OCI-LY1 (cell line): ENCODE measurements at regions not wholly inside any gene's neighbourhood (a gene's known extent, or its start where the extent isn't known, plus 50 kb on each side); places are given as distances from the start of the nearest gene placed in this dataset.
"Not testable (repeated sequence)": the region's sequence is repeated elsewhere in the genome, so short reads cannot be mapped to it uniquely, and the experiment has no call there.

Source experiments
- H2AFZ ChIP-seq: fragments of 200-600 bp; sonication (generic), shearing (Covaris generic); 2 replicates; pipeline ENCODE4 v1.6.0; 2014; ENCODE audit warnings: antibody characterized with exemption, mild to moderate bottlenecking, low read length
- H3F3A ChIP-seq: fragments of 200-600 bp; sonication (generic), shearing (Covaris generic); 2 replicates; pipeline ENCODE4 v1.6.0; 2014; ENCODE audit warnings: mild to moderate bottlenecking, antibody characterized with exemption, low read length, moderate library complexity; ENCODE audit not compliant: insufficient read depth
- H3K27ac ChIP-seq: fragments of 200-600 bp; sonication (generic); 2 replicates; pipeline ENCODE4 v1.5.1; 2014; ENCODE audit warnings: low read length, mixed run types, mild to moderate bottlenecking, low read depth; ENCODE audit not compliant: poor library complexity, severe bottlenecking
- H3K27me3 ChIP-seq: fragments of 200-600 bp; sonication (generic); 2 replicates; pipeline ENCODE4 v1.6.0; 2014; ENCODE audit warnings: antibody characterized with exemption, mild to moderate bottlenecking, low read length, moderate library complexity; ENCODE audit not compliant: insufficient read depth
- H3K36me3 ChIP-seq: fragments of 200-600 bp; sonication (generic); 2 replicates; pipeline ENCODE4 v1.6.1; 2014; ENCODE audit warnings: mild to moderate bottlenecking, antibody characterized with exemption, low read length, moderate library complexity, mixed read lengths; ENCODE audit not compliant: insufficient read depth
- H3K4me1 ChIP-seq: fragments of 200-600 bp; sonication (generic); 2 replicates; pipeline ENCODE4 v1.5.1; 2014; ENCODE audit warnings: mild to moderate bottlenecking, low read length, moderate library complexity; ENCODE audit not compliant: insufficient read depth, severe bottlenecking
- H3K4me2 ChIP-seq: fragments of 200-600 bp; sonication (generic), shearing (Covaris generic); 2 replicates; pipeline ENCODE4 v1.6.1; 2014; ENCODE audit warnings: low read length
- H3K4me3 ChIP-seq: fragments of 200-600 bp; sonication (generic); 2 replicates; pipeline ENCODE4 v1.5.1; 2014; ENCODE audit warnings: low read length, low read depth, mild to moderate bottlenecking, mixed read lengths; ENCODE audit not compliant: poor library complexity, severe bottlenecking
- H3K79me2 ChIP-seq: fragments of 200-600 bp; shearing (Covaris generic); 2 replicates; pipeline ENCODE4 v1.6.1; 2016; ENCODE audit warnings: mixed run types, low read length, mixed read lengths; ENCODE audit not compliant: insufficient read depth
- H3K9ac ChIP-seq: fragments of 200-600 bp; sonication (generic), shearing (Covaris generic); 2 replicates; pipeline ENCODE4 v1.6.1; 2014; ENCODE audit warnings: mild to moderate bottlenecking, low read length, mixed read lengths
- H3K9me2 ChIP-seq: fragments of 200-600 bp; sonication (generic), shearing (Covaris generic); 2 replicates; pipeline ENCODE4 v1.6.1; 2014; ENCODE audit warnings: low read depth, mild to moderate bottlenecking, low read length, mixed read lengths
- H3K9me3 ChIP-seq: fragments of 200-600 bp; shearing (Covaris generic); 2 replicates; pipeline ENCODE4 v1.6.1; 2014; ENCODE audit warnings: low read length, mixed read lengths
- H4K20me1 ChIP-seq: fragments of 200-600 bp; sonication (generic), shearing (Covaris generic); 2 replicates; pipeline ENCODE4 v1.6.0; 2016; ENCODE audit warnings: mild to moderate bottlenecking, low read length; ENCODE audit not compliant: insufficient read depth
- EZH2 ChIP-seq: fragments of 200-600 bp; sonication (generic), shearing (Covaris generic); IDR thresholded peaks from 2 replicates; pipeline ENCODE4 v1.8.0; 2017; ENCODE audit warnings: borderline replicate concordance, mixed run types, mild to moderate bottlenecking, antibody characterized with exemption, low read length, moderate library complexity, mixed read lengths
- TF ChIP-seq, protein P1 (sequence below): fragments of 200-600 bp; sonication (generic), shearing (Covaris generic); IDR thresholded peaks from 2 replicates; pipeline ENCODE4 v1.5.1; 2017; ENCODE audit warnings: mild to moderate bottlenecking, antibody characterized with exemption, low read length, moderate library complexity, mixed read lengths

DNA sequence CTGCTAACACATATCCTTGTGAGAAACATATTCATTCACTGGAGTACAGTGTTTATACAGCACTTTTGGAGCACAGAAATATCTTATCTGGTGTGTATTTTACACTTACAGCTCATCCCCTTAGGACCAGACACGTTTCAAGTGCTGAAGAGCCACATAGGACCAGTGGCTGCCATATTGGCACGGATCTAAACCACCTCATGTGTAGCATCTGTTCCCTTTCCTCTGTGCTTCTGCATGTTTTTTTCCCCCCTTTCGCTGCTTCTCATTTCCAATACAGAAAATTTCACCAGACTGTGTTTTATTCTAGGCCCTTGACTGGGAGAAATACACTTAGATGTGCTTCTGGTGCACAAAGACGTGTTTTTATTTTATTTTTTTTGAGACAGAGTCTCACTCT is 69.7 kb upstream of the RBMX start:
- Histone ChIP-seq H3K27ac (no peak overlapping the region), H3K79me2 (no peaks in the 10 kb centered on the region), H3F3A (no peaks in the 10 kb centered on the region), H2AFZ (no peak overlapping the region), H3K9ac (no peak overlapping the region), H3K4me1 (no peaks in the 10 kb centered on the region), H3K36me3 (no peaks in the 10 kb centered on the region), H3K9me3 (no peaks in the 10 kb centered on the region), H3K9me2 (no peaks in the 10 kb centered on the region), H3K4me2 (no peak overlapping the region), H3K27me3 (no peaks in the 10 kb centered on the region), H4K20me1 (no peaks in the 10 kb centered on the region), H3K4me3 (no peak overlapping the region)
- TF ChIP-seq, protein P1, sequence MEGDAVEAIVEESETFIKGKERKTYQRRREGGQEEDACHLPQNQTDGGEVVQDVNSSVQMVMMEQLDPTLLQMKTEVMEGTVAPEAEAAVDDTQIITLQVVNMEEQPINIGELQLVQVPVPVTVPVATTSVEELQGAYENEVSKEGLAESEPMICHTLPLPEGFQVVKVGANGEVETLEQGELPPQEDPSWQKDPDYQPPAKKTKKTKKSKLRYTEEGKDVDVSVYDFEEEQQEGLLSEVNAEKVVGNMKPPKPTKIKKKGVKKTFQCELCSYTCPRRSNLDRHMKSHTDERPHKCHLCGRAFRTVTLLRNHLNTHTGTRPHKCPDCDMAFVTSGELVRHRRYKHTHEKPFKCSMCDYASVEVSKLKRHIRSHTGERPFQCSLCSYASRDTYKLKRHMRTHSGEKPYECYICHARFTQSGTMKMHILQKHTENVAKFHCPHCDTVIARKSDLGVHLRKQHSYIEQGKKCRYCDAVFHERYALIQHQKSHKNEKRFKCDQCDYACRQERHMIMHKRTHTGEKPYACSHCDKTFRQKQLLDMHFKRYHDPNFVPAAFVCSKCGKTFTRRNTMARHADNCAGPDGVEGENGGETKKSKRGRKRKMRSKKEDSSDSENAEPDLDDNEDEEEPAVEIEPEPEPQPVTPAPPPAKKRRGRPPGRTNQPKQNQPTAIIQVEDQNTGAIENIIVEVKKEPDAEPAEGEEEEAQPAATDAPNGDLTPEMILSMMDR, result no peak
- no peak for TF ChIP-seq EZH2

- no peak overlapping the region for H3K4me3 ChIP-seq
- no peaks in the 10 kb centered on the region for H4K20me1 ChIP-seq
- no peak overlapping the region for H3K4me2 ChIP-seq
- no peaks in the 10 kb centered on the region for H3K27me3 ChIP-seq
- H3K9me3 ChIP-seq, result no peaks in the 10 kb centered on the region
- H3F3A ChIP-seq, result no peaks in the 10 kb centered on the region
- no peak overlapping the region for H3K9ac ChIP-seq
- H3K36me3 ChIP-seq, result no peaks in the 10 kb centered on the region
- H3K9me2 ChIP-seq, result no peaks in the 10 kb centered on the region
- TF ChIP-seq, protein P1, result no peak
- no peak for TF ChIP-seq EZH2
- no peaks in the 10 kb centered on the region for H3K79me2 ChIP-seq
- H3K4me1 ChIP-seq, result no peaks in the 10 kb centered on the region
- no peak overlapping the region for H3K27ac ChIP-seq
- no peak overlapping the region for H2AFZ ChIP-seq
These were observed 61.1 kb upstream of the RBMX start for GRCh38 chrX:136941396-136942337.

DNA sequence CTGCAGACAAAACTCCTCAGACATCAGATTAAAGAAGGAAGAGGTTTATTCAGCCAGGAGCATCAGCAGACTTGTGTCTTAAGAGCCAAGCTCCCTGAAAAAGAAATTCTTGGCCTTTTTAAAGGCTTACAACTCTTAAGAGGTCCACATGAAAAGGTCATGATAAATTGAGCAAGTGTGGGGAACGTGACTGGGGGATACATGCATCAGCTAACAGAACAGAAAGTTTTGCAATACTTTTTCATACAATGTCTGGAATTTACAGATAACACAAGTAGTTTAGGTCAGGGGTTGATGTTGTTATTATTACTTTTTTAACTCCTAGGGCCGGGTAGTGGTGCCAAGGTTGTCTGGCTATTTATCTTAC is 55.6 kb upstream of the RBMX start:
- H3K79me2 ChIP-seq, result no peaks in the 10 kb centered on the region
- TF ChIP-seq, protein P1, result no peak
- no peak for TF ChIP-seq EZH2
- no peaks in the 10 kb centered on the region for H3K4me1 ChIP-seq
- H2AFZ ChIP-seq, result no peak overlapping the region
- H3F3A ChIP-seq, result no peaks in the 10 kb centered on the region
- H3K4me2 ChIP-seq, result no peak overlapping the region
- H4K20me1 ChIP-seq, result no peaks in the 10 kb centered on the region
- H3K36me3 ChIP-seq, result no peaks in the 10 kb centered on the region; the same call in 1 of the 2 replicates
- H3K27me3 ChIP-seq, result no peaks in the 10 kb centered on the region
- H3K4me3 ChIP-seq, result no peak overlapping the region
- no peaks in the 10 kb centered on the region for H3K9me3 ChIP-seq
- no peaks in the 10 kb centered on the region for H3K9me2 ChIP-seq
- H3K9ac ChIP-seq, result no peak overlapping the region
- H3K27ac ChIP-seq, result no peak overlapping the region

GRCh38 chrX:136935533-136936182 is 55.1 kb upstream of the RBMX start:
- H3K36me3 ChIP-seq, H3K9me3 ChIP-seq, H4K20me1 ChIP-seq, H3K4me3 ChIP-seq, H3K27ac ChIP-seq, H3K9me2 ChIP-seq, H2AFZ ChIP-seq, H3K4me1 ChIP-seq, H3K79me2 ChIP-seq, H3K27me3 ChIP-seq, H3F3A ChIP-seq, H3K9ac ChIP-seq, H3K4me2 ChIP-seq: not testable (repeated sequence)

- H3K27me3 ChIP-seq, H3K4me2 ChIP-seq, H3K9me3 ChIP-seq, H3K4me3 ChIP-seq, H3K27ac ChIP-seq, H3F3A ChIP-seq, H4K20me1 ChIP-seq, H3K9ac ChIP-seq, H3K4me1 ChIP-seq, H3K9me2 ChIP-seq, H3K36me3 ChIP-seq, H2AFZ ChIP-seq, H3K79me2 ChIP-seq: not testable (repeated sequence)
These were observed 54.1 kb upstream of the RBMX start for GRCh38 chrX:136934652-136935051.
